Fibroblast of lung (primary cell): ENCODE measurements at regions not wholly inside any gene's neighbourhood (a gene's known extent, or its start where the extent isn't known, plus 50 kb on each side); places are given as distances from the start of the nearest gene placed in this dataset.

ENCODE experiments used
- DNase-seq, 2 donors: peaks; one replicate each; pipeline versions ENCODE4 v3.0.0 to v3.0.0-alpha.2; 2010; ENCODE audit warnings: low read depth in 2 of 2
- H2AFZ ChIP-seq: 2 replicates; pipeline ENCODE4 v1.5.1; 2012; ENCODE audit warnings: low read length, control low read depth, inconsistent platforms
- H3K27ac ChIP-seq: 2 replicates; pipeline ENCODE4 v1.5.1; 2011; ENCODE audit warnings: low read length, control low read depth; ENCODE audit not compliant: insufficient read depth
- H3K27me3 ChIP-seq: 2 replicates; pipeline ENCODE4 v1.5.1; 2011; ENCODE audit warnings: mild to moderate bottlenecking, low read length; ENCODE audit not compliant: control insufficient read depth, insufficient read depth
- H3K36me3 ChIP-seq: 2 replicates; pipeline ENCODE4 v1.5.1; 2011; ENCODE audit warnings: low read length; ENCODE audit not compliant: control insufficient read depth, insufficient read depth
- H3K4me1 ChIP-seq: 2 replicates; pipeline ENCODE4 v1.5.1; 2011; ENCODE audit warnings: low read length; ENCODE audit not compliant: control insufficient read depth, insufficient read depth; ENCODE audit errors: extremely low read depth
- H3K4me2 ChIP-seq: 2 replicates; pipeline ENCODE4 v1.5.1; 2011; ENCODE audit warnings: low read length, control low read depth; ENCODE audit not compliant: insufficient read depth; ENCODE audit errors: extremely low read depth
- H3K4me3 ChIP-seq, 4 experiments: fragments of 200-600 bp in 1 of 4; sonication (generic) in 1 of 4; replicated peaks in 1 of 4; 2 replicates each; pipeline ENCODE4 v1.5.1; 2011 to 2016; ENCODE audit warnings: low read length in 4 of 4, low read depth in 3 of 4, mild to moderate bottlenecking in 3 of 4, control low read depth in 2 of 4, inconsistent platforms in 1 of 4, mixed read lengths in 1 of 4; ENCODE audit not compliant: insufficient read depth in 1 of 4; ENCODE audit errors: control extremely low read depth in 1 of 4
- H3K79me2 ChIP-seq: 2 replicates; pipeline ENCODE4 v1.5.1; 2012; ENCODE audit warnings: mild to moderate bottlenecking, low read length, inconsistent platforms; ENCODE audit not compliant: control insufficient read depth, insufficient read depth
- H3K9ac ChIP-seq: 2 replicates; pipeline ENCODE4 v1.5.1; 2011; ENCODE audit warnings: mild to moderate bottlenecking, low read length, control low read depth; ENCODE audit not compliant: insufficient read depth
- H3K9me3 ChIP-seq: 2 replicates; pipeline ENCODE4 v1.5.1; 2012; ENCODE audit warnings: low read depth, low read length; ENCODE audit not compliant: control insufficient read depth, insufficient read depth
- H4K20me1 ChIP-seq: 2 replicates; pipeline ENCODE4 v1.5.1; 2011; ENCODE audit warnings: low read length; ENCODE audit not compliant: control insufficient read depth, insufficient read depth; ENCODE audit errors: extremely low read depth
- EZH2 ChIP-seq: IDR thresholded peaks from 2 replicates; pipeline ENCODE4 v1.5.1; 2012; ENCODE audit warnings: low read length, control low read depth, mild to moderate bottlenecking; ENCODE audit errors: missing control alignments
- TF ChIP-seq, protein P1 (sequence below), 2 donors: IDR thresholded peaks in 1 of 2; conservative IDR thresholded peaks in 1 of 2; 1 replicate in 1 of 2; 2 replicates in 1 of 2; pipeline ENCODE4 v1.5.1; 2011 to 2012; ENCODE audit warnings: low read length in 2 of 2, control low read depth in 1 of 2, inconsistent platforms in 1 of 2, low read depth in 1 of 2, mild to moderate bottlenecking in 1 of 2

DNA sequence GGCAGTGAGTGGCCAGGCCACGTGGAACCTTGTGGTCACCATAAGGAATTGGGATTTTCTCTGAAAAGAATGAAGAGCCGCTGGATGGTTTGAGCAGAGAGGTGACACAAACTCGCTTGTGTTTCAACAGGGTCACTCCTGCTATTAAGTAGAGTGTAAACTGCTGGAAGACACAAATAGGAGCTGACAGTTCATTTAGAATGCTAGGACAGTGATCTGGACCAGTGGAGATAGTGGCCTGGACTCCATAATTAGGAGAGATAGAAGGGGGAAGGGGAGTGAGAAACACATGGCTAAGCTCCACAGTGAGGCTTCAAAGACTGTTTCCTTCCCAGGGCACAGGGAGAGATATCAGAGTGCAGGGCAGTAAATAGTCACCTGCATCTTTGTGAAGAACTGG, 381.1 kb upstream of the ST6GAL2 start:
- no peaks in the 10 kb centered on the region for H3K9me3 ChIP-seq
- H3K27me3 ChIP-seq = no peaks in the 10 kb centered on the region
- H3K79me2 ChIP-seq = no peaks in the 10 kb centered on the region
- no peak overlapping the region for H2AFZ ChIP-seq
- no peak overlapping the region for H3K27ac ChIP-seq
- H4K20me1 ChIP-seq = no peaks in the 10 kb centered on the region
- H3K4me2 ChIP-seq = no peak overlapping the region
- H3K9ac ChIP-seq = no peak overlapping the region
- H3K36me3 ChIP-seq = no peaks in the 10 kb centered on the region
- H3K4me1 ChIP-seq = no peaks in the 10 kb centered on the region
- TF ChIP-seq, protein P1, sequence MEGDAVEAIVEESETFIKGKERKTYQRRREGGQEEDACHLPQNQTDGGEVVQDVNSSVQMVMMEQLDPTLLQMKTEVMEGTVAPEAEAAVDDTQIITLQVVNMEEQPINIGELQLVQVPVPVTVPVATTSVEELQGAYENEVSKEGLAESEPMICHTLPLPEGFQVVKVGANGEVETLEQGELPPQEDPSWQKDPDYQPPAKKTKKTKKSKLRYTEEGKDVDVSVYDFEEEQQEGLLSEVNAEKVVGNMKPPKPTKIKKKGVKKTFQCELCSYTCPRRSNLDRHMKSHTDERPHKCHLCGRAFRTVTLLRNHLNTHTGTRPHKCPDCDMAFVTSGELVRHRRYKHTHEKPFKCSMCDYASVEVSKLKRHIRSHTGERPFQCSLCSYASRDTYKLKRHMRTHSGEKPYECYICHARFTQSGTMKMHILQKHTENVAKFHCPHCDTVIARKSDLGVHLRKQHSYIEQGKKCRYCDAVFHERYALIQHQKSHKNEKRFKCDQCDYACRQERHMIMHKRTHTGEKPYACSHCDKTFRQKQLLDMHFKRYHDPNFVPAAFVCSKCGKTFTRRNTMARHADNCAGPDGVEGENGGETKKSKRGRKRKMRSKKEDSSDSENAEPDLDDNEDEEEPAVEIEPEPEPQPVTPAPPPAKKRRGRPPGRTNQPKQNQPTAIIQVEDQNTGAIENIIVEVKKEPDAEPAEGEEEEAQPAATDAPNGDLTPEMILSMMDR (conservative IDR thresholded peaks at IDR 0.05 in 1 of 2, IDR thresholded peaks at IDR 0.05 in 1 of 2; ENCODE audit: low read depth in 1 of 2, low read length in 2 of 2) = no peak
- TF ChIP-seq EZH2 = no peak
- no peak overlapping the region for H3K4me3 ChIP-seq
- no peak for DNase-seq

DNA sequence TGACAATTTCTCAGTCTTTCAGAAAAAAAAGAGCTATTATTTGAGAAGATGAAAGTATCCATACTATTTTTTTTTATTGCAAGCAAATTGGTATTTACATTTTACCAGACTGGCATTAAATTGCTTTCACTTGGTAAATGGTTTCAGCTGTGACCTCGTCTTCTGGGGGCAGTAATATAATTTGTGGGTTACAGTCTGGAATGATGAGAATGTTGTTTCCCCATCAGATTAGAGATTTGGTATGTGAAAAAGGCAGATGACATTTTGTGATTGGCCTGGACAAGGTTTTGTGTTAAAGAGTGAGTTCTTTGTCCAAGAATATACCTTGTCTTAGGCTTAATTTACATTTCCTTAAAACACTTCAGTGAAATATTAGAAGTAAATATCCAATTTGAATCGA, 390.1 kb upstream of the ST6GAL2 start:
- DNase-seq = no peak
- no peaks in the 10 kb centered on the region for H3K9me3 ChIP-seq
- H3K27me3 ChIP-seq = no peaks in the 10 kb centered on the region
- no peak overlapping the region for H3K4me2 ChIP-seq
- no peak overlapping the region for H2AFZ ChIP-seq
- TF ChIP-seq, protein P1 (conservative IDR thresholded peaks at IDR 0.05 in 1 of 2, IDR thresholded peaks at IDR 0.05 in 1 of 2; ENCODE audit: low read depth in 1 of 2, low read length in 2 of 2) = no peak
- TF ChIP-seq EZH2 = no peak
- H3K9ac ChIP-seq = no peak overlapping the region
- no peaks in the 10 kb centered on the region for H4K20me1 ChIP-seq
- H3K4me3 ChIP-seq = no peak overlapping the region
- H3K27ac ChIP-seq = no peak overlapping the region
- H3K36me3 ChIP-seq = no peaks in the 10 kb centered on the region
- H3K4me1 ChIP-seq = no peaks in the 10 kb centered on the region
- H3K79me2 ChIP-seq = no peaks in the 10 kb centered on the region

DNA sequence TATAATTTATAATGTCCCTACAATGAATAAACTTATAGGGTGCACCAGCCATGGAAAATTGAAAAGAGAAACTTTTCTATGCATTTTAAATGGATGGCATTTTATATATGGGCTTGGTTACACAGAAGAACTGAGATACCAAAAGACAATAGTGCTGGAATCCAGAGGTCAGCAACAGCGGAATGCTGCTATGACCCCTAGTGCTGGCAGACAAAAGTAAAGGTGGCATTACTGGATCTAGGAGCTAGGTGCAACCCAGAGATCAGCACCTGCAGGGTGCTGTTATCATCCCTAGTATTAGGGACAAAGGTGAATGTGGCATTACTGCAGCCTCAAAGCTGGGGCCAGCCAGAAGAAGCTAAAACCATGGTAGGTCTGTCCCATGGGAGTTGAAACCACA, 392.7 kb upstream of the ST6GAL2 start:
- no peak for DNase-seq
- no peak overlapping the region for H2AFZ ChIP-seq
- no peaks in the 10 kb centered on the region for H3K27me3 ChIP-seq
- no peak overlapping the region for H3K27ac ChIP-seq
- no peak for TF ChIP-seq EZH2
- TF ChIP-seq, protein P1 (conservative IDR thresholded peaks at IDR 0.05 in 1 of 2, IDR thresholded peaks at IDR 0.05 in 1 of 2; ENCODE audit: low read depth in 1 of 2, low read length in 2 of 2) = no peak
- H3K9ac ChIP-seq = no peak overlapping the region
- H3K79me2 ChIP-seq = no peaks in the 10 kb centered on the region
- H3K36me3 ChIP-seq = no peaks in the 10 kb centered on the region
- no peaks in the 10 kb centered on the region for H3K9me3 ChIP-seq
- no peak overlapping the region for H3K4me3 ChIP-seq
- no peaks in the 10 kb centered on the region for H3K4me1 ChIP-seq
- H4K20me1 ChIP-seq = no peaks in the 10 kb centered on the region
- no peak overlapping the region for H3K4me2 ChIP-seq
